Naive thymus-derived CD8-positive, alpha-beta T cell (primary cell): ENCODE measurements at regions not wholly inside any gene's neighbourhood (a gene's known extent, or its start where the extent isn't known, plus 50 kb on each side); places are given as distances from the start of the nearest gene placed in this dataset.

Source experiments
- ATAC-seq, 2 donors: fragments of 150-1000 bp; cut with Tn5 transposase in 1 of 2; sonication (Bioruptor Pico), chemical (Tn5 transposase) in 1 of 2; 1 replicate in 1 of 2; 2 replicates in 1 of 2; pipeline ENCODE4 v1.10.0; 2021; ENCODE audit warnings: mild to moderate bottlenecking in 2 of 2, moderate library complexity in 2 of 2
- POLR2A ChIA-PET: fragments of 350-600 bp; sonication (Branson Sonifier 250); formaldehyde crosslinking; loops from one replicate; lab custom pipeline; 2021; ENCODE audit warnings: antibody characterized with exemption; lab: Charles Lee
- DNase-seq, 10 donors: peaks; one replicate each; pipeline versions ENCODE4 v3.0.0 to v3.0.0-alpha.2; 2020 to 2022
- H3K27ac Mint-ChIP-seq, 10 donors: one replicate each; pipeline ENCODE4 v1.8.0; 2020 to 2022; ENCODE audit warnings: mild to moderate bottlenecking in 10 of 10, mixed read lengths in 10 of 10, moderate library complexity in 4 of 10, inconsistent platforms in 1 of 10
- H3K27me3 Mint-ChIP-seq, 5 donors: one replicate each; pipeline ENCODE4 v1.8.0; 2021 to 2022; ENCODE audit warnings: mixed read lengths in 5 of 5
- H3K36me3 Mint-ChIP-seq, 3 donors: one replicate each; pipeline ENCODE4 v1.8.0; 2020 to 2022; ENCODE audit warnings: mixed read lengths in 3 of 3, mild to moderate bottlenecking in 2 of 3, inconsistent platforms in 1 of 3
- H3K4me1 Mint-ChIP-seq, 4 donors: one replicate each; pipeline ENCODE4 v1.8.0; 2021 to 2022; ENCODE audit warnings: mixed read lengths in 4 of 4
- H3K4me3 Mint-ChIP-seq, 10 donors: one replicate each; pipeline ENCODE4 v1.8.0; 2020 to 2022; ENCODE audit warnings: mild to moderate bottlenecking in 10 of 10, mixed read lengths in 10 of 10, moderate library complexity in 6 of 10, inconsistent platforms in 1 of 10
- H3K9me3 Mint-ChIP-seq, 9 donors: one replicate each; pipeline ENCODE4 v1.8.0; 2020 to 2022; ENCODE audit warnings: mixed read lengths in 9 of 9, mild to moderate bottlenecking in 3 of 9, inconsistent platforms in 1 of 9, moderate library complexity in 1 of 9

DNA sequence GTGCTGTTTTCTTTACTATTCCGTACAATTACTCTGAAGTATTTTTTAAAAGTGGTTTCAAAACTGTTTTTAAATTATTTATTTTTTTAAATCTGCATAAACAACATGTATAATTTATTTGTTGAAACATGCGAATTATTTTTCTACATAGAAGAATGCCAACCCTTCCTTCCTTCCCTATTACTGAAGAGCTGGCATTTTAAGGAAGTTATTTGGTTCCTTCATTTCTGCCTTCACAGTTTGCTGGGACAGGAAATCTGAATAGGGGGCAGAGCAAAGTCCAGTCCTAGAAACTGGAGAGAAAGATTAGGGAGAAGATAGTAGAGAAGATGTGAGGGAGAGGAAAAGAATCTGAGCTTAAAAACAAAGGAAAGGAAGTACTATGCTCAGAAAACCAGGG is 146.7 kb upstream of the ACVR2A start:
- H3K27me3 Mint-ChIP-seq = peaks cover 0 to 6% (median 2%) of the 10 kb centered on the region in 5 donors
- no peak overlapping the region for H3K4me3 Mint-ChIP-seq
- H3K27ac Mint-ChIP-seq = peak overlapping the region in 1 of 10 donors; percentile 40
- peaks cover 0 to 2% (median 0%) of the 10 kb centered on the region in 4 donors for H3K4me1 Mint-ChIP-seq
- no peak for ATAC-seq
- no peaks in the 10 kb centered on the region for H3K36me3 Mint-ChIP-seq
- peaks cover 0 to 4% (median 0%) of the 10 kb centered on the region in 9 donors for H3K9me3 Mint-ChIP-seq
- POLR2A ChIA-PET = no interaction called here
- no peak for DNase-seq

DNA sequence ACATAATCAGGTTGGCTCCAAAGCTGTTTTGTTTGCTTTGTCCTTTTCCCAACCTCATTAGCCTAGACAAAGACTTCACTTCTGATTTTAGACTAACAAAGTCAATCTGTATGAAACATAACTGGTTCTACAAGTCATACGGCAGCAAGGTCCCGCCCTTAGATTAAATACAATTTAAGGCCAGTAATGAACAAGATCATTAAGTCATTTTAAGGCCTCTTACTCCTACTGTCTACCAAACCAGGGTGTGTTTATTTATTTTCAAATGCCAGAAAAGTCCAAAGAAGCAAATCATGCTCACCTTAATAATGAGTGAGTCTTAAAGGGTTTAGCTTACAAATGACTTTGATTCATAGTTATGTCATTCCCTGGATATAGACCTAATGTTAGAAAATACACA is 148.4 kb upstream of the ACVR2A start:
- Mint-ChIP-seq H3K27ac (no peak overlapping the region), H3K9me3 (peaks cover 0 to 3% (median 0%) of the 10 kb centered on the region in 9 donors), H3K4me1 (peaks cover 0 to 2% (median 0%) of the 10 kb centered on the region in 4 donors), H3K36me3 (no peaks in the 10 kb centered on the region), H3K27me3 (peaks cover 0 to 6% (median 2%) of the 10 kb centered on the region in 5 donors), H3K4me3 (no peak overlapping the region)
- DNase-seq (no peak), ATAC-seq (no peak)
- POLR2A ChIA-PET = no interaction called here

DNA sequence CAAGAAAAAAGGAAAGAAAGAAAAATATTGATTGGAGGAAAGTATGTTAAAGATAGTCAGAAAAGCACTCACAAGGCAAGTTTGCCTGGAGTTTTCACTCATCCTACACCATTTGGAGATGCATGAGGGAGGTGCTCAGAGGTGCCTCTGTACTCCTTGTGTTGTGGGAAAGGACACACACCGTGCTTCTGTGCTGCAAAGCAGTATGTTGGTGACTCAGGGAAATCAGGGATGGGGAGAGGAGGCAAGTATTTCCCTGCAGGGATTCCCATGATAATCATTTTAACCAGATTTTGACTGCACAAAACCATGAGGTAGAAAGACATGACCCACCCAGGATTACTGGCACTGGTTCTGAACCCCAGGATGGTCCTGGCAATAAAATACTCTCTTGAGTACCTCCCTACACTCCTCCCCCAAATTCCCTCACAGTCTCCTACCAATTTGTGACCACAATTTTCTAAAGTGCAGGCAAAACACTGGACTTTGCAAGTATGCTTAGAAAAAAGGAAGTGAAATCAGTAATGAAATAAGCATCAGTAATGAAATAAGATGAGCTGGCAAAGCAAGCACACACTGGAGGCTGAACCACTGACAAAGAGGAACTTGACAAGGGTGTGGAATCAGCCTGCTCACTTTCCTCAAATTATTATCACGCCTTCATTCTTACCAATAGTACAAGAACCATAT is 155.5 kb upstream of the ACVR2A start:
- POLR2A ChIA-PET = no interaction called here
- Mint-ChIP-seq H3K4me3 (no peak overlapping the region), H3K36me3 (no peaks in the 10 kb centered on the region), H3K27ac (no peak overlapping the region), H3K9me3 (peaks cover 0 to 3% (median 0%) of the 10 kb centered on the region in 9 donors), H3K27me3 (peaks cover 0 to 7% (median 3%) of the 10 kb centered on the region in 5 donors), H3K4me1 (no peaks in the 10 kb centered on the region)
- ATAC-seq = no peak
- DNase-seq = no peak

DNA sequence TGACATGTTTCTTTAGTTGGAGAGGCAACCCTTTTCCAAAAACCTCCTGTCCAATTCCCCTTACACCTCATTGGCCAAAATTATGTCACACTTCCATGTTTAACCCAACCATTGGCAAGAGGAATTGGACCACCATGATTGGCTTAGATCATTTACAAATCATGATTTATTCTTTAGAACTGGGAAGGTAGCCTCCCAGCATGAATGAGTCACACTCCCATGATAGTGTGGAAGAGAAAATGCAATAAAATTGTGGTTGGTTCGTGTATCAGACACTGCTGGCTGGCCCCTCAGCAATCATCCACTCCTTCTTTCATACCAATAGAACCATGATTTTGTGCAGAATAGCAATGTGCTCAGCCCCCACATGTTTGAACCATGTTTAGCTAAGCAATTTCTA is 156.6 kb upstream of the ACVR2A start:
- H3K27ac Mint-ChIP-seq = no peak overlapping the region
- peaks cover 0 to 7% (median 3%) of the 10 kb centered on the region in 5 donors for H3K27me3 Mint-ChIP-seq

DNA sequence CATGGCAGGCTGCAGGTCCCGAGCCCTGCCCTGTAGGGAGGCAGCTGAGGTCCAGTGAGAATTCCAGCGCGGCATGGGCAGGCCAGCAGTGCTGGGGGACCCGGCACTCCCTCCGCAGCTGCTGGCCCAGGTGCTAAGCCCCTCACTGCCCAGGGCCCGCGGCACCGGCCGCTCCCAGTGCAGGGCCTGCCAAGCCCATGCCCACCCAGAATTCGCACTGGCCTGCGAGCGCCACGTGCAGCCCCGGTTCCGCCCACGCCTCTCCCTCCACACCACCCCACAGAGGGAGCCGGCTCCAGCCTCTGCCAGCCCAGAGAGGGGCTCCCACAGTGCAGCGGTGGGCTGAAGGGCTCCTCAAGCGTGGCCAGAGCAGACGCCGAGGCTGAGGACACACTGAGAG is 158.5 kb upstream of the ACVR2A start:
- DNase-seq (no peak), ATAC-seq (no peak)
- H3K4me1 Mint-ChIP-seq = no peaks in the 10 kb centered on the region
- POLR2A ChIA-PET = no interaction called here
- no peaks in the 10 kb centered on the region for H3K36me3 Mint-ChIP-seq
- no peak overlapping the region for H3K4me3 Mint-ChIP-seq
- no peak overlapping the region for H3K27ac Mint-ChIP-seq
- peaks cover 0 to 3% (median 0%) of the 10 kb centered on the region in 9 donors for H3K9me3 Mint-ChIP-seq
- peaks cover 0 to 7% (median 3%) of the 10 kb centered on the region in 5 donors for H3K27me3 Mint-ChIP-seq

More for the DNA sequence above, 156.6 kb upstream of the ACVR2A start:
- DNase-seq (no peak), ATAC-seq (no peak)
- Mint-ChIP-seq H3K4me3 (no peak overlapping the region), H3K9me3 (peaks cover 0 to 3% (median 0%) of the 10 kb centered on the region in 9 donors), H3K4me1 (no peaks in the 10 kb centered on the region), H3K36me3 (no peaks in the 10 kb centered on the region)
- POLR2A ChIA-PET = no interaction called here

DNA sequence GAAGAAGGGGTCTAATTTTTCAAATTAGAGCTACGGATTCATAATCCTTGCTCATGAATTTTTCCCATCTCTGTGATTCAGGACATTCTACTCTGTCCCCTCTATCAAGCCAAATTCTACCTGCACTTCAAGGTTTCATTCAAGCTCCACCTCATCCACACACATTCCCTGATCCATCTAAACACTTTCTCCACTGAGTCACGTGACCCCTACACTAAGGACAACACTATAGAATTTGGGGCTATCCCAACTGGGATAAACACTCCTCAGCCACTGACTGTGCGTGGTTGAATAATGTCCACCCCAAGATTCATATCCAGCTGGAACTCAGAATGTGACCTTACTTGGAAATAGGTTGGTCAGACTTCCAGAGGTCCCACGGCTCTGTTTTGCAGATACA is 159.9 kb upstream of the ACVR2A start:
- no peaks in the 10 kb centered on the region for H3K36me3 Mint-ChIP-seq
- no peak overlapping the region for H3K27ac Mint-ChIP-seq
- no peaks in the 10 kb centered on the region for H3K4me1 Mint-ChIP-seq
- no peak overlapping the region for H3K4me3 Mint-ChIP-seq
- ATAC-seq (no peak), DNase-seq (no peak)
- peaks cover 0 to 7% (median 3%) of the 10 kb centered on the region in 5 donors for H3K27me3 Mint-ChIP-seq
- POLR2A ChIA-PET = no interaction called here
- H3K9me3 Mint-ChIP-seq = peaks cover 0 to 3% (median 0%) of the 10 kb centered on the region in 9 donors

DNA sequence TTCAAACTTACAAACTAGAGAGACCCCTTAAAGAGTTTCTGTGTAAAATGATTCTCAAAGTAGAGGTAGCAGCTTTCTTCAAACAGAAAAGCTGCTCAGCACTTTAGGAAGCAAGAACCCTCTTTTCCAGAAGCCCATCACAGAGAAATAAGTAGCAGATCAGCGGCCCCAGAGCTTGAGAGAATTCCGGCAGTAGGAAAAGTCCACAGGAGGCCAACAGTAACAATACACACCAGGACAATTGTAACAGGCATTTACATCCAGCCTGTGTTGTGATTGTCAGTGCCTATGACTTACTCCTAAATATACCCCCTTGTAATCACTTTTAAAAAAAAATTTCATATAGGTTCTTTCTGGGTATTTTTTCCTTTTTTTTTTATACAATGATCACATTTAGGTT is 161.4 kb upstream of the ACVR2A start:
- H3K4me3 Mint-ChIP-seq = no peak overlapping the region
- ATAC-seq (no peak), DNase-seq (no peak)
- peaks cover 0 to 3% (median 0%) of the 10 kb centered on the region in 5 donors for H3K27me3 Mint-ChIP-seq
- peaks cover 0 to 3% (median 0%) of the 10 kb centered on the region in 9 donors for H3K9me3 Mint-ChIP-seq
- no peaks in the 10 kb centered on the region for H3K4me1 Mint-ChIP-seq
- POLR2A ChIA-PET = no interaction called here
- H3K36me3 Mint-ChIP-seq = no peaks in the 10 kb centered on the region
- no peak overlapping the region for H3K27ac Mint-ChIP-seq

DNA sequence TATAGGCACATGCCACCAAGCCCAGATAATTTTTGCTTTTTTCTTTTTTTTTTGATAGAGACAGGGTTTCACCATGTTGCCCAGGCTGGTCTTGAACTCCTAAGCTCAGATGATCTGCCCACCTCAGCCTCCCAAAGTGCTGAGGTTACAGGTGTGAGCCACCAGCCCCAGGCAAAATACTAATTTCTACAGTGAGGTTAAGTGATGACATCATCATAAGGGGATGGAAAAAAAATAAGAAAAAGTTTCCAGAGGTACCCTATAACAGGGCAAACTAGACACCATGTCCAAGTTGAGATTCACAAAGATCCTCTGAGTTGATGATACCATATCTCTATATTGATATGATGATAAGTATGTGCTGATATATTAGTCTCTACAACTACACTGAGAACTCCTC is 163.7 kb upstream of the ACVR2A start:
- ATAC-seq (no peak), DNase-seq (no peak)
- Mint-ChIP-seq H3K27me3 (no peaks in the 10 kb centered on the region), H3K36me3 (no peaks in the 10 kb centered on the region), H3K4me3 (no peak overlapping the region), H3K9me3 (no peaks in the 10 kb centered on the region), H3K27ac (no peak overlapping the region), H3K4me1 (no peaks in the 10 kb centered on the region)
- POLR2A ChIA-PET = no interaction called here

DNA sequence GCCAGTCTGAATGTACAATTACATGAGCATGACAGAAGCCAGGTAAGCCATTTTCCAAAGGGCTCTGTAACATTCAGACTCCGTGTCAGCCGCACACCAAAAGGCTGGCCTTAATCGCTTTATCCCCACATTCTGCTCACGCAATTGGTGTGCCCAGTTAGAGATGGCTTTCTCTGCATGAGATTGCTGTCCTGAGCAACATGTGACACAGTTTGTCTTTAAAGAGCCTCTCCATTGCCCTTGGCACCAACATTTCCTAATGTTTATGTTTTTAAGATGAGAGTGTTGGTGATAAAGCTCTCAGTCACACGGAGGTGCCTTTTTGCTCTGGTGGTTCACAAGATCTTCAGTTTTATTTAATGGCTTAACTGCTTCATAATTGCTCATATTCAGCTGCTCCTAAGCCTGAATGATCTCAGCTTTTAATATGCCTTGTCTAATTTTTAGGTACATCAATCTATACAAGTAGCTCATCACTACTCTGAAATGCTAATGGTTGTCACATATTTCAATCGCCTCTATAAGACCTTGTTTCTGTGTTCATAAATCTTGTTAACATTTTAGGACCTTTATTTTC is 164.8 kb upstream of the ACVR2A start:
- Mint-ChIP-seq H3K9me3 (peaks cover 0 to 2% (median 0%) of the 10 kb centered on the region in 9 donors), H3K4me1 (no peaks in the 10 kb centered on the region), H3K27ac (no peak overlapping the region), H3K4me3 (no peak overlapping the region), H3K27me3 (peaks cover 0 to 2% (median 0%) of the 10 kb centered on the region in 5 donors), H3K36me3 (no peaks in the 10 kb centered on the region)
- ATAC-seq (no peak), DNase-seq (no peak)
- POLR2A ChIA-PET = no interaction called here

DNA sequence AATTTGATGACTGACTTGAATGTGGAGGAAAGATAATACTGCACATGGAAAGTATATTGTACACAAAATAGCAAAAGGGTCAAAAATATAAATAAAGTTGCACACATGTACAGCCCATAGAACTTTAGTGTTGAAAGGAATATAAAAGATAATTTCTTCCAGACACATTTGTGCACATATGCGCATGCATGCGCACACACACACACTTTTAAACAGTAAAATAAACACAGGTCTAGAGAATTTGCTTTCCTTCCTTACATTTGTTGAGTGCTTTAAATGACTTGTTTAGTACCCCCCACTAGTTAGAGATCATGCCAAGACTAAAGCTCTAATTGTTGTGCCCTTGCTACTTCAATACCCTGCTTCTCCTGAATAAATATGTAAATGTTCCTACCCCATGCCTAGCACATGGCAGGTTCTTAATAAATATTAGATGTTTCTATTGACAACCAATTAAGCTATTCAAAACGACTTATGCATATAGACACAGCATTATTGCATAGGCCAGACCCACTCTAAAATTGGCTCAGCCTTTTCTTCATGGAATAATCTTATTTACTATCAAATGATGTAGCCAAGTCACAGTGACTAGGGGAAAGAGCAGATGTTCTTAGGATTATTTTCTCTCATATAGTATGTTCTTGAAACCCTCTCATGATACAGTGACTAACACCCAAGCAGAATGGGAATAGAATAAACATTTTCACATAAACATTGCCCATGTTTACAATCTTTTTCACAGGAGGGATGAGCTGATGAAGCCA is 165.5 kb upstream of the ACVR2A start:
- H3K4me3 Mint-ChIP-seq = no peak overlapping the region
- ATAC-seq = no peak
- POLR2A ChIA-PET = no interaction called here
- H3K4me1 Mint-ChIP-seq = no peaks in the 10 kb centered on the region
- DNase-seq = no peak
- H3K9me3 Mint-ChIP-seq = peaks cover 0 to 2% (median 0%) of the 10 kb centered on the region in 9 donors
- H3K27me3 Mint-ChIP-seq = peaks cover 0 to 2% (median 0%) of the 10 kb centered on the region in 5 donors
- no peaks in the 10 kb centered on the region for H3K36me3 Mint-ChIP-seq
- no peak overlapping the region for H3K27ac Mint-ChIP-seq

DNA sequence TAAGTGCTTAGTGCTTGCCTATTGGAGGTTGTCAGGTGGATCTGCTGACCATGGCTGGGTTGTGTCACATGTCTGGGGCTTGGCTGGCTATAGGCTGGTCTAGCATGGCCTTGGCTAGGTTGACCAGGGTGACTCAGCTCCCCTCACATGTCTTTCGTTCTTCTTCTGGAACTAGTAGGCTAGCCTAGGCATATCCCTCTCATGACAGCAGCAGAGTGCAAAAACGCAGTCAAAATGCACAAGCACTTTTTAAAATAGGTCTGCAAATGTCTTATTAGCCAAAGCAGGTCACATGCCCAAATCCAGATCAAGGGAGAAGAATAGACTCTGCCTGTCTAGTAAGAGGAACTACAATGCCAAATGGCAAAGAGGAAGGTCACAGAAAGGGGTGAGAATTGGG is 179.7 kb upstream of the ACVR2A start:
- Mint-ChIP-seq H3K36me3 (no peaks in the 10 kb centered on the region), H3K9me3 (peaks cover 0 to 4% (median 0%) of the 10 kb centered on the region in 9 donors), H3K4me3 (peak overlapping the region in 3 of 10 donors; percentile 3 to 42 (median 11)), H3K4me1 (peaks cover 14 to 36% (median 21%) of the 10 kb centered on the region in 4 donors), H3K27me3 (no peaks in the 10 kb centered on the region), H3K27ac (peak overlapping the region in 3 of 10 donors; percentile 22 to 47 (median 22))
- POLR2A ChIA-PET = interaction anchor here (0.8 to 1.8 kb wide), 2 partner anchors 10 to 28 kb away, joined by 5 read pairs; no protein-coding TSS in a partner anchor
- ATAC-seq (no peak), DNase-seq (no peak)

DNA sequence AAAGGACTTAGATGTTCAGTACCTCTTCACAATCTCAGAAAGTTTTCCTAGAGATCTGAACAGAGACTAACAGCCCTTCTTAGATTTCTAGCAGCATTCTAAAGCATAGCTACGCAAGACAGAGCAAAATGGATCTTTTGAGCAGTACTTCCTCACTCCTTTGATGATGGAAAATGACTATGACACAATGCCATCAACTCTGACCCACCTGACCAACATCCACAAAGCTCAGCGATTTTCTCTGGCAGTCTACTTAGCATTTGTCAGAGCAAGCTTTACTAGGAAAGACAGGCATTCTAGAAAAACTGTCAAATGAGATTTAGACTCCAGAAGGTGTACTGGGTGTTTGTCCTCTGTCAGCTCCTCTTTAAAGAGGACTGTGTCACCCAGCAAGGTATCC is 180.9 kb upstream of the ACVR2A start:
- Mint-ChIP-seq H3K4me3 (peak overlapping the region; percentile 56 to 87 (median 78)), H3K27me3 (no peaks in the 10 kb centered on the region), H3K9me3 (peaks cover 0 to 4% (median 0%) of the 10 kb centered on the region in 9 donors), H3K27ac (peak overlapping the region; percentile 41 to 97 (median 84)), H3K36me3 (no peaks in the 10 kb centered on the region), H3K4me1 (peaks cover 12 to 40% (median 21%) of the 10 kb centered on the region in 4 donors)
- POLR2A ChIA-PET = interaction anchor here (0.9 to 1.9 kb wide), 3 partner anchors 73 to 981 kb away, joined by 3 to 4 read pairs (median 3); no protein-coding TSS in a partner anchor
- DNase-seq (peak in 2 of 10 donors; percentile 1 to 30), ATAC-seq (peak; percentile 57 to 63)
